ENCODE measurements at regions not wholly inside any gene's neighbourhood (a gene's known extent, or its start where the extent isn't known, plus 50 kb on each side); places are given as distances from the start of the nearest gene placed in this dataset.

DNA sequence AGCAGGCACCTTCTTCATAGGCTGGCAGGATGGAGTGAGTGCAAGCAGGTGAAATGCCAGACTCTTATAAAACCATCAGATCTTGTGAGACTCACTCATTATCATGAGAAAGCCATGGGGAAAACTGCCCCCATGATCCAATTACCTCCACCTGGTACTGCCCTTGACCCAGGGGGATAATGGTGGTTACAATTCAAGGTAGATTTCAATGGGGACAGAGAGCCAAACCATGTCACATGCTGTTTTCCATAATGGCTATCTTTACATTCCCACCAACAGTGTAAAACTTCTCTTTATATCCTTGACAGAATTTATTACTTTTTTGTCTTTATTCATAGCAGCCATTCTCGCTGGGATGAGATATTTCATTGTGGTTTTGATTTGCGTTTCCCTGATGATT is 663.0 kb upstream of the AGA start:
- no peak overlapping the region for H3K27ac ChIP-seq
- H3K9me3 ChIP-seq = no peaks in the 10 kb centered on the region
- intact Hi-C loops (cut with DNase I) = no loop called here
- no peaks in the 10 kb centered on the region for H3K4me1 ChIP-seq
- no peaks in the 10 kb centered on the region for H3K36me3 ChIP-seq
- H3K4me3 ChIP-seq = no peak overlapping the region
- no peaks in the 10 kb centered on the region for H3K27me3 ChIP-seq
- ATAC-seq = no peak
- TF ChIP-seq, protein P1, sequence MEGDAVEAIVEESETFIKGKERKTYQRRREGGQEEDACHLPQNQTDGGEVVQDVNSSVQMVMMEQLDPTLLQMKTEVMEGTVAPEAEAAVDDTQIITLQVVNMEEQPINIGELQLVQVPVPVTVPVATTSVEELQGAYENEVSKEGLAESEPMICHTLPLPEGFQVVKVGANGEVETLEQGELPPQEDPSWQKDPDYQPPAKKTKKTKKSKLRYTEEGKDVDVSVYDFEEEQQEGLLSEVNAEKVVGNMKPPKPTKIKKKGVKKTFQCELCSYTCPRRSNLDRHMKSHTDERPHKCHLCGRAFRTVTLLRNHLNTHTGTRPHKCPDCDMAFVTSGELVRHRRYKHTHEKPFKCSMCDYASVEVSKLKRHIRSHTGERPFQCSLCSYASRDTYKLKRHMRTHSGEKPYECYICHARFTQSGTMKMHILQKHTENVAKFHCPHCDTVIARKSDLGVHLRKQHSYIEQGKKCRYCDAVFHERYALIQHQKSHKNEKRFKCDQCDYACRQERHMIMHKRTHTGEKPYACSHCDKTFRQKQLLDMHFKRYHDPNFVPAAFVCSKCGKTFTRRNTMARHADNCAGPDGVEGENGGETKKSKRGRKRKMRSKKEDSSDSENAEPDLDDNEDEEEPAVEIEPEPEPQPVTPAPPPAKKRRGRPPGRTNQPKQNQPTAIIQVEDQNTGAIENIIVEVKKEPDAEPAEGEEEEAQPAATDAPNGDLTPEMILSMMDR (IDR thresholded peaks at IDR 0.05) = no peak
- DNase-seq = no peak

DNA sequence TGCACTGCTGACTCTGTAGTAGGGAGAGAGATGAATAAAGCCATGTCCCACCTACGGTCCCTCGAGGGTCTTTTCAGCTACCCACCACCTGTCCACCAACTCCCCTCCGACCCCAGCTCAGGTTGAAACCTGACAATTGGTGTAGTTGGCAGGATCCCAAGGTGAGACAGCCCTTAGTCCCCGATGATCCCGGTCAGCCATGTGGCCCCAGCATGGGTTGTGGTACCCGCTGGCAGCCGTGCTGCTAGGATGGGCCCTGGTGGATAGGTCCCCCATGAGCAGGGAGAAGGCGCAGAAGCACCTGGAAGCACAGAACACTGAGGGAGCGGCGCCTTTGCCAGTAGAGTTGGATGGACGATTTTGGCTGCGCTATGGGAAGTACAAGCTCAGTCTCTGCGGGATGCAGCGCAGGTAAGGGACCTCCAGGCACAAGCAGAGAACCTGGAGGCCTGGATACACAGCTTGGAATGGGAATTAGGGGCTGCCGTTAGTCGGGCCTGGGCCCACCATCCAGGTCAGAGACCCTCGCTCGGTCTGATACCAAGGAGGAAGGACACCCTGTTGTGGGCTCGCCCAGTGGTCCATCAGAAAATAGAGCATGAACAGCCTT is 694.6 kb upstream of the AGA start:
- peak; percentile 6 for ATAC-seq
- peak; percentile 52 for DNase-seq

DNA sequence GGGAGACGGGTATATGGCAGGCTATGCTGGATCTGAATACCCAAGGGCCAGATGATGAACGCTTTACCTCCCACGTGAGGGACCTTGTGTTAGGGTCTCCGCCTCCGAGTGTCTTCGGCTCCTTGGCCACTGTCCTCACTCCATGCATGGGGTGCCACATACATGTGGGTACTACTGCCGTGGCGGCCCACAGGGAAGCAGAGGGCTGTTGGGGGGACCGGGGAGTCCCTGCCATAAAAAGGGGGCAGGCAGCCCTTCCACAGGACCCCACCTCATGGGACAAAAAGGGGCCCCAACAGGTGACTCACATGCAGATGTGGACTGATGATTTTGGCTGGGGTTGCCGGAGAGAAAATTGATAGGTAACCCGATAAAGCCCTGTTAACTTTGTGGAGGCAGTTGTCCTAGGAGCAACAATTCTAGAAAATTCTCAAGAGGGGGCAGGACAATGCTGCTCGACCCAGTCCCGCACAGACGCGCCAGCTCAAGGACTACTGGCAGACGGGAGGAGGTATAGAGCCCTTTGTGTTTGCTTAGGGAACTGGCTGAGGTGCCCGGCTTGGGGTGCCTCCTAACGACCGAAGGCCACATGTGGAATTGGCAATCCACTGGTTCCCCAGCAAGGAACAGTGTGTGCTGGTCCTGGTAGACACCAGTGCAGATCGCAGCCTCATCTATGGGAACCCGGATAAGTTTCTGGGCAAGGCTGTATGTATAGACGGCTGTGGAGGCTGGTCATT is 695.7 kb upstream of the AGA start:
- Histone ChIP-seq H3K9me3 (no peaks in the 10 kb centered on the region), H3K27me3 (no peaks in the 10 kb centered on the region), H3K27ac (no peak overlapping the region), H3K4me3 (no peak overlapping the region), H3K4me1 (no peaks in the 10 kb centered on the region), H3K36me3 (no peaks in the 10 kb centered on the region)
- DNase-seq (peak; percentile 46), ATAC-seq (no peak)
- TF ChIP-seq, protein P1 (IDR thresholded peaks at IDR 0.05) = no peak
- intact Hi-C loops (cut with DNase I) = no loop called here

More for the DNA sequence above, 694.6 kb upstream of the AGA start:
- Histone ChIP-seq H3K4me1 (no peaks in the 10 kb centered on the region), H3K36me3 (no peaks in the 10 kb centered on the region), H3K27ac (no peak overlapping the region), H3K27me3 (no peaks in the 10 kb centered on the region), H3K9me3 (no peaks in the 10 kb centered on the region), H3K4me3 (no peak overlapping the region)
- intact Hi-C loops (cut with DNase I) = no loop called here
- TF ChIP-seq, protein P1 (IDR thresholded peaks at IDR 0.05) = no peak

DNA sequence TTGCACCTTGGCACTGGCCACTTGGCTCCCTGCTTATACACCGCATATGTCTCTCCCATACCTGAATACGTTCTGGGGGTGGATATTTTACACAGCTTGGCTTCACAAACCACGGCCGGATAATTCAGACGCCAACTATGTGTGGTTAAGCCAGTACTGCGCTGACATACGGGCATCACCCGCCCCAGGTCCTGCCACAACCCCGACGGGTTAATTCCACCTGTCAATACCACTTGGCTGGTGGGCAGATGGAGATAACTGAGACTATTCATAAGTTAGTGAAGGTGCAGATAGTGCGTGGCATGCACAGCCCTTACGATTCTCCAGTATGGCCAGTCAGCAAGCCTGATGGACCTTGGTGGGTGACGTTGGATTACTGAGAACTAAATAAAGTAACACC is 696.3 kb upstream of the AGA start:
- H3K27me3 ChIP-seq = no peaks in the 10 kb centered on the region
- H3K4me1 ChIP-seq = no peaks in the 10 kb centered on the region
- H3K36me3 ChIP-seq = no peaks in the 10 kb centered on the region
- intact Hi-C loops (cut with DNase I) = no loop called here
- peak; percentile 33 for DNase-seq
- TF ChIP-seq, protein P1 (IDR thresholded peaks at IDR 0.05) = no peak
- no peak overlapping the region for H3K4me3 ChIP-seq
- no peaks in the 10 kb centered on the region for H3K9me3 ChIP-seq
- no peak for ATAC-seq
- no peak overlapping the region for H3K27ac ChIP-seq

DNA sequence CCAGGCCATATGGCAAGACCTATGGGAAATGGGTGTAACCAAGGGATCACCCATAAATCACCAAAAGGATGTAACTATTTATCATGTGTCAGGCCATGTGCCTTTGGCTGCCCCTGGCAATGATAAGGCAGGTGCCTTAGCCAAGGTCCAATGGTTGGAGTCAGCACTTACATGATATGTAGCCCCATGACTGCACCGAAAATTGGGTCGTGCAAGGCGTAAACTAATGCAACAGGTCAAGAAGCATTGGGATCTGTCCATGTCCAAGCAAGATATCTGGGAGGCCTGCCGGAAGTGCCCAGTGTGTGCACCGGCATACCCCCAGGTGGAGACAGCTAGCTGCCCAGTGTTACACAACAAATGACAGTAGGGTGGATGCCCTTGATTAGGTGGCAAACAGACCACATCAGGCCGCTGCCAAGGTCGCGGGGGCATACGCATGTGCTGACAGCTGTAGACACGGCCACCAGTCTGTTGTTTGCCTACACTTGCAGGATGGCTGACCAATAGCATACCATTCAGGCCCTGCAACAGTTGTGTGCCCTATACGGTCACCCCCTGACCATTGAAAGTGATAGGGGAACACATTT is 698.2 kb upstream of the AGA start:
- Histone ChIP-seq H3K9me3 (no peaks in the 10 kb centered on the region), H3K27ac (no peak overlapping the region), H3K4me1 (no peaks in the 10 kb centered on the region), H3K27me3 (no peaks in the 10 kb centered on the region), H3K36me3 (no peaks in the 10 kb centered on the region), H3K4me3 (no peak overlapping the region)
- no peak for ATAC-seq
- DNase-seq = peak; percentile 44
- TF ChIP-seq, protein P1 (IDR thresholded peaks at IDR 0.05) = no peak
- intact Hi-C loops (cut with DNase I) = no loop called here
